Sciatic nerve (tissue), 2 donors: ENCODE measurements at regions not wholly inside any gene's neighbourhood (a gene's known extent, or its start where the extent isn't known, plus 50 kb on each side); places are given as distances from the start of the nearest gene placed in this dataset.

ENCODE experiments used
- ATAC-seq: fragments of 200-7000 bp; cut with Tn5 transposase; one replicate; pipeline ENCODE4 v1.9.1; 2020; ENCODE audit warnings: mild to moderate bottlenecking, moderate library complexity
- DNase-seq: peaks from one replicate; pipeline ENCODE4 v3.0.0-alpha.2; 2020; ENCODE audit warnings: low spot score
- intact Hi-C: fragments of 100-400 bp; cut with DNase I; formaldehyde crosslinking; loops from one replicate; pipeline ENCODE4 v1.14.2; 2022
- donor health status: DM: no; HTN: no; CAD: no.
- donor health status: DM: no; HTN: no; CAD: no.

- DNase-seq (no peak), ATAC-seq (no peak)
- intact Hi-C loops = no loop called here
Observed at GRCh38 chr1:198858033-198858432, 219.2 kb downstream of the PTPRC start.

- intact Hi-C loops = no loop called here
- no peak for ATAC-seq
- no peak for DNase-seq
Observed at GRCh38 chr1:198860371-198860770, 221.5 kb downstream of the PTPRC start.

GRCh38 chr1:198861636-198862035 is 222.8 kb downstream of the PTPRC start:
- DNase-seq = no peak
- no peak for ATAC-seq
- intact Hi-C loops = no loop called here

GRCh38 chr1:198864695-198865094 is 225.9 kb downstream of the PTPRC start:
- ATAC-seq (no peak), DNase-seq (no peak)
- intact Hi-C loops = no loop called here

- intact Hi-C loops = no loop called here
- ATAC-seq = no peak
- no peak for DNase-seq
Observed at GRCh38 chr1:198865319-198865718, 226.5 kb downstream of the PTPRC start.

GRCh38 chr1:198867182-198867581 is 228.3 kb downstream of the PTPRC start:
- DNase-seq (no peak), ATAC-seq (no peak)
- intact Hi-C loops = no loop called here

GRCh38 chr1:198873696-198874230 is 234.9 kb downstream of the PTPRC start:
- no peak for ATAC-seq
- intact Hi-C loops = no loop called here
- DNase-seq = no peak

- DNase-seq (no peak), ATAC-seq (no peak)
- intact Hi-C loops = no loop called here
Observed at GRCh38 chr1:198876371-198876871, 237.6 kb downstream of the PTPRC start.

GRCh38 chr1:198878566-198878965 is 239.7 kb downstream of the PTPRC start:
- DNase-seq = no peak
- no peak for ATAC-seq
- intact Hi-C loops = no loop called here

- intact Hi-C loops = no loop called here
- no peak for ATAC-seq
- no peak for DNase-seq
Observed at GRCh38 chr1:198879711-198880306, 241.0 kb downstream of the PTPRC start.

GRCh38 chr1:198880397-198880796 is 241.6 kb downstream of the PTPRC start:
- DNase-seq = no peak
- ATAC-seq = no peak
- intact Hi-C loops = no loop called here

- peak; percentile 58 for ATAC-seq
- intact Hi-C loops = no loop called here
- no peak for DNase-seq
Observed at GRCh38 chr1:198880818-198881597, 242.2 kb downstream of the PTPRC start.

GRCh38 chr1:198883184-198883583 is 244.3 kb downstream of the PTPRC start:
- no peak for ATAC-seq
- no peak for DNase-seq
- intact Hi-C loops = no loop called here

GRCh38 chr1:198887866-198888265 is 249.0 kb downstream of the PTPRC start:
- DNase-seq (no peak), ATAC-seq (no peak)
- intact Hi-C loops = no loop called here

- intact Hi-C loops = no loop called here
- ATAC-seq (no peak), DNase-seq (no peak)
Observed at GRCh38 chr1:198888379-198888943, 249.6 kb downstream of the PTPRC start.

- intact Hi-C loops = no loop called here
- no peak for DNase-seq
- no peak for ATAC-seq
Observed at GRCh38 chr1:198889101-198889500, 250.3 kb downstream of the PTPRC start.

- DNase-seq = no peak
- intact Hi-C loops = no loop called here
- no peak for ATAC-seq
Observed at GRCh38 chr1:198889749-198890148, 250.9 kb downstream of the PTPRC start.

GRCh38 chr1:198890214-198890930 is 251.5 kb downstream of the PTPRC start:
- no peak for DNase-seq
- no peak for ATAC-seq
- intact Hi-C loops = no loop called here

GRCh38 chr1:198892065-198892464 is 253.2 kb downstream of the PTPRC start:
- DNase-seq (no peak), ATAC-seq (no peak)
- intact Hi-C loops = no loop called here

- DNase-seq (no peak), ATAC-seq (no peak)
- intact Hi-C loops = no loop called here
Observed at GRCh38 chr1:198893141-198893540, 254.3 kb downstream of the PTPRC start.
